Activated naive CD8-positive, alpha-beta T cell treated with anti-CD3 and anti-CD28 coated beads, Interleukin-2, amount 50 U/mL, for 24 hours (primary cell): ENCODE measurements at regions not wholly inside any gene's neighbourhood (a gene's known extent, or its start where the extent isn't known, plus 50 kb on each side); places are given as distances from the start of the nearest gene placed in this dataset.
"Not testable (repeated sequence)": the region's sequence is repeated elsewhere in the genome, so short reads cannot be mapped to it uniquely, and the experiment has no call there.

Source experiments
- ATAC-seq: fragments of 150-1000 bp; cut with Tn5 transposase; one replicate; pipeline ENCODE4 v1.10.0; 2021
- DNase-seq: peaks from one replicate; pipeline ENCODE4 v3.0.0; 2021
- H3K27ac Mint-ChIP-seq: one replicate; pipeline ENCODE4 v1.8.0; 2021; ENCODE audit warnings: mild to moderate bottlenecking, mixed read lengths
- H3K27me3 Mint-ChIP-seq: one replicate; pipeline ENCODE4 v1.8.0; 2021; ENCODE audit warnings: mixed read lengths
- H3K36me3 Mint-ChIP-seq: one replicate; pipeline ENCODE4 v1.8.0; 2021; ENCODE audit warnings: low read depth, mixed read lengths
- H3K4me1 Mint-ChIP-seq: one replicate; pipeline ENCODE4 v1.8.0; 2021; ENCODE audit warnings: mixed read lengths
- H3K4me3 Mint-ChIP-seq: one replicate; pipeline ENCODE4 v1.8.0; 2021; ENCODE audit warnings: mild to moderate bottlenecking, moderate library complexity, mixed read lengths
- H3K9me3 Mint-ChIP-seq: one replicate; pipeline ENCODE4 v1.8.0; 2021; ENCODE audit warnings: mixed read lengths

DNA sequence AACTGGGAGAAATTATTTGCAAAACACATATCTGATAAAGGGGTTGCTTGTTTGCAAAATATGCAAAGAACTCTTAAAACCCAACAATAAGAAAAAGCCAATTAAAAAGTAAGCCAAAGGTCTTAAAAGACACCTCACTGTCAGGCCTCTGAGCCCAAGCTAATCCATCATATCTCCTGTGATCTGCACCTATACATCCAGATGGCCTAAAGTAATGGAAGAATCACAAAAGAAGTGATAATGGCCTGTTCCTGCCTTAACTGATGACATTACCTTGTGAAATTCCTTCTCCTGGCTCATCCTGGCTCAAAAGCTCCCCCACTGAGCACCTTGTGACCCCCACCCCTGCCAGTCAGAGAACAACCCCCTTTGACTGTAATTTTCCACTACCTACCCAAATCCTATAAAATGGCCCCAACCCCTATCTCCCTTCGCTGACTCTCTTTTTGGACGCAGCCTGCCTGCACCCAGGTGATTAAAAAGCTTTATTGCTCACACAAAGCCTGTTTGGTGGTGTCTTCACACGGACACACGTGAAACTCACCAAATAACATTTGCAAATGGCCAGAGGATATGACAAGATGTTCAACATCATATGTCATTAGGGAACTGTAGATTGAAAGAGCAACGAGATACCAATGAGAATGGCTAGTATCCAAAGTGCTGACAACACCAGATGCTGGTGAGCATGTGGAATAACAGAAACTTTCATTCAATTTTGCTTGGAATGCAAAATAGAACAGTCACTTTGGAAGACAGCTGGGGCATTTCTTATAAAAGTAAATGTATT lies 565.0 kb upstream of the ADGRB3 start:
- Mint-ChIP-seq H3K27me3 (no peaks in the 10 kb centered on the region), H3K27ac (no peak overlapping the region), H3K4me3 (no peak overlapping the region), H3K9me3 (peaks cover 8% of the 10 kb centered on the region), H3K36me3 (no peaks in the 10 kb centered on the region), H3K4me1 (no peaks in the 10 kb centered on the region)
- ATAC-seq = no peak
- no peak for DNase-seq

DNA sequence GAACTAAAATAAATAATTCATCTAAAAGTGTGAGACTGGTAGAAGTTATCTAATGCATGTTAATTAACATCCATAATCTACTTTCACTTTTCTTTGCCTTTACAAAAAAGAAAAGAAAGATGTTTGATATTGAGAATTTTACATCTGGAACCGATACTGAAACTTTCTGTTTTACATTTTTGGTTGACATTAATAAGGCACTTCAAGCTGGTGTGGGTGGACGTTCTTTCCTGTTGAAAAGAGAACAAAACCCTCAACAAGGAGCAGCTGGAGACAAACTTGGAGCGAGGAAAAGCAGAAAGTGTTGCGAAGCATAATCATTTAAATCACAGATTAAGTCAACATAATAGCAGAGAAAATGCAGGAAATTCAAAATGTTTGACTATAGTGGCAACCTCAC lies 575.2 kb upstream of the ADGRB3 start:
- DNase-seq = no peak
- Mint-ChIP-seq H3K27me3 (no peaks in the 10 kb centered on the region), H3K36me3 (no peaks in the 10 kb centered on the region), H3K4me1 (no peaks in the 10 kb centered on the region), H3K27ac (no peak overlapping the region), H3K4me3 (no peak overlapping the region), H3K9me3 (no peaks in the 10 kb centered on the region)
- ATAC-seq = no peak

DNA sequence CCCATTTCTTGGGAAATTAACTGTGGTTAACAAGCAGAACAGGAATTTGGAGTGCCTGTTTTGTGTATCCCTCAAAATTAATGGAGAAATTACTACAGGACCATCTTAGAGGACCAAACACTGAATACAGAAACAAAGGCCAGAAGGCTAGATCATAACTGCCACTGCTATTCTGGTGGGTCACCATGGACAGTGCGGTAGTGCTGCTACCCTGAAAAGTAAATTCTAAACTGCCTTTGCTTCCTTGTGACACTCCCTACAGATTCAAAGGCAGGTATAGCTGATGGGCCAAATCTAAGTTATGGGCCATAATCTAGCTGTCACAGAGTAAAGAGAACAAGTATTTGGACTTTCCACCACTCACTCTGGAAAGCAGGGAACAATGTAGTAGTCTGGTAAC lies 575.8 kb upstream of the ADGRB3 start:
- DNase-seq (no peak), ATAC-seq (no peak)
- no peaks in the 10 kb centered on the region for H3K36me3 Mint-ChIP-seq
- no peaks in the 10 kb centered on the region for H3K9me3 Mint-ChIP-seq
- no peaks in the 10 kb centered on the region for H3K27me3 Mint-ChIP-seq
- H3K27ac Mint-ChIP-seq = no peak overlapping the region
- H3K4me1 Mint-ChIP-seq = no peaks in the 10 kb centered on the region
- no peak overlapping the region for H3K4me3 Mint-ChIP-seq

DNA sequence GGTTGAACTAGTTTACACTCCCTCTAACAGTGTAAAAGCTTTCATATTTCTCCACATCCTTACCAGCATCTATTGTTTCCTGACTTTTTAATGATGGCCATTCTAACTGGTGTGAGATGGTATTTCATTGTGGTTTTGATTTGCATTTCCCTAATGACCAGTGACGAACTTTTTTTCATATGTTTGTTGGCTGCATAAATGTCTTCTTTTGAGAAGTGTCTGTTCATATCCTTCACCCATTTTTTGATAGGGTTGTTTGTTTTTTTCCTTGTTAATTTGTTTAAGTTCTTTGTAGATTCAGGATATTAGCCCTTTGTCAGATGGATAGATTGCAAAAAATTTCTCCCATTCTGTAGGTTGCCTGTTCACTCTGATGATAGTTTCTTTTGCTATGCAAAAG lies 578.5 kb upstream of the ADGRB3 start:
- ATAC-seq, H3K4me3 Mint-ChIP-seq, H3K4me1 Mint-ChIP-seq, H3K9me3 Mint-ChIP-seq, DNase-seq, H3K27me3 Mint-ChIP-seq, H3K27ac Mint-ChIP-seq, H3K36me3 Mint-ChIP-seq: not testable (repeated sequence)

DNA sequence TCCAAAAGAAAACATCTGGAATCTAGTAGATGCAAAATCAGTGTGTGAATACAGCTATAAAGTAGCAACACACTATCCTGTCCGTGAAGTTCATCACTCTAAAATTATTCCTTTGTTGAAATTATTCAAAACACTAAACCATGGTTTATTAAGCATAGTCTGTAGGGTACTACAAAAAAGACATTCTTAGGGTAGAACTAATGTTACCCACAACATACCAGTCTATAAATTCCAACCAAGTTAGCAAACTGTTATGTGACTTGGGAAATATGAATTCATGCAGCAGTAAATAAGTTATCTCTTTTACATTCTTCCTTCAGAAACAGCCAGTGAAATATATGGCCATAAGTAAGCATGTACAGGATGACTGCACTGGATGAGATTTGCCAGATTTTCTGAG lies 580.3 kb upstream of the ADGRB3 start:
- H3K4me3 Mint-ChIP-seq = no peak overlapping the region

DNA sequence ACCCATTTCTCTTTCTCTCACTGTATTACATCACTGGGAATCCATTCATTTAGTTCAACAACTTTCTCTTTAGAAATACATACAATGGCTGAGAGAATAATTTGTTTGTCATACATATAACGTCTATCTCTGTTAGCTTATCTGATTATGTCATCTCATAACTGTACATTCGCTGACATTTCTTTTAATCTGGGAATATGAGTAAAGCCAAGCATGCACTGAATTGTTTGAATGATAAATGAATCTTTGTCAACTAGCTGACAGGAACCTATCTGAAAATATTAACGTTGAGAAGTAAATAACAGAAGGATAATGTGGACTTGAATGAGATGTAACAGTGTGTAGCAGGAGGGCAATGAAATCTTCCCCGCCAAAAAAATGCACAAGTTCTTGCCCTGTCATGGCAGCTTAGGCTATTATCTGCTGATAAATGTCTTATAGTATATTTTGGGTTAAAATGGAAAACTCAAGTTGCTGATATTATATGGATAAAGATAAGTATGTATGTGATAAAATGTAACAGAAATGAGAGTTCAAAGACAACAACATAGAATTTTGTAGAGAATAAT lies 581.2 kb upstream of the ADGRB3 start:
- Mint-ChIP-seq H3K9me3 (peaks cover 1% of the 10 kb centered on the region), H3K4me1 (no peaks in the 10 kb centered on the region), H3K4me3 (no peak overlapping the region), H3K27ac (no peak overlapping the region), H3K36me3 (no peaks in the 10 kb centered on the region), H3K27me3 (no peaks in the 10 kb centered on the region)
- DNase-seq (no peak), ATAC-seq (no peak)

More for the DNA sequence above, 580.3 kb upstream of the ADGRB3 start:
- Mint-ChIP-seq H3K27me3 (no peaks in the 10 kb centered on the region), H3K27ac (no peak overlapping the region), H3K36me3 (no peaks in the 10 kb centered on the region), H3K4me1 (no peaks in the 10 kb centered on the region), H3K9me3 (no peaks in the 10 kb centered on the region)
- ATAC-seq (no peak), DNase-seq (no peak)

DNA sequence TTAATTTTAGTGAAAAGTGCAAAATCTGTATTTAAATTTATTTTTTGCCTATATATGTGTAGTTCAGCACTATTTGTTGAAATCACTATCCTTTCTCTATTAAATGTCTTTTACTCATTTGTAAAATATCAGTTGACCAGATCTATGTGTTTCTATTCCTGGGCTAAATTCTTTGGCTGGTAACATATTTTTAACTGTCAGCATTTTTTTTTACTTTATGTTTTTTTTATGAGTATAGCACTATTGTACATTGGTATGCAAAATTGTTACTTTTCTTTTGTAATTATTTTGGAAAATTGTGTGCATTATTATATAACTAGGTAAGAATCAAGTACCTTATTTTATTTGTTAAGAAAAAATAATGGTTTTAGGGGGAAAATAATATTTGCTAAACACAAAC lies 582.8 kb upstream of the ADGRB3 start:
- Mint-ChIP-seq H3K36me3 (no peaks in the 10 kb centered on the region), H3K27ac (no peak overlapping the region), H3K4me1 (no peaks in the 10 kb centered on the region), H3K4me3 (no peak overlapping the region), H3K27me3 (no peaks in the 10 kb centered on the region), H3K9me3 (peaks cover 9% of the 10 kb centered on the region)
- DNase-seq = no peak
- ATAC-seq = no peak

DNA sequence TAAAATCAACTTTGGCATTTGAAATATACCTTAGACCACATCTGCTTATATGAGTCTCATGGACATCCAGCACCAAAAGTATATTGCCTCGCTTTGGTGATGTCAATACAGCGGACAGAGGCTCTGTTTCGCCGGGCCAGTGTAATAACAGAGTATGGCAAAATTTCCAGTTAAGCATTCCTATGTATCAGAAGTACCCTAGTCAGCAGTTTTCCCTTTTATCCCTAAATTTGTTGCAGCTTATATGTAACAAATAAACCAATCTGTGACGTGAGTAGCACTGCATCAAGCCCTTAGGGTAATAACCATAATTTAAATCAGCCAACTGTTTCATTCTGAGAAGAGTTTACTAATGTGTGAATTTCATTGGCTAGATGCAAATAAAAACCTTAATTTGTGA lies 585.5 kb upstream of the ADGRB3 start:
- Mint-ChIP-seq H3K27ac (no peak overlapping the region), H3K4me3 (no peak overlapping the region), H3K36me3 (no peaks in the 10 kb centered on the region), H3K27me3 (no peaks in the 10 kb centered on the region), H3K4me1 (no peaks in the 10 kb centered on the region), H3K9me3 (peaks cover 9% of the 10 kb centered on the region)
- ATAC-seq (no peak), DNase-seq (no peak)

DNA sequence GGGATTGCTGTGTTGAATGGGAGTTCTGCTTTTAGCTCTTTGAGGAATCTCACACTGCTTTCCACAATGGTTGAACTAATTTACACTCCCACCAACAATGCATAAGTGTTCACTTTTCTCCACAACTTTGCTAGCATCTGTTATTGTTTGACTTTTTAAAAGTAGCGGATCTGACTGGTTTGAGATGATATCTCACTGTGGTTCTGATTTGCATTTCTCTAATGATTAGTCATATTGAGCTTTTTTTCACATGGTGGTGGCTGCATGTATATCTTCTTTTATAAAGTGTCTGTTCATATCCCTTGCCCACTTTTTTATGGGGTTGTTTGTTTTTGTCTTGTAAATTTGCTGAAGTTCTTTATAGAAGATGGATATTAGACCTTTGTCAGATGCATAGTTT lies 588.3 kb upstream of the ADGRB3 start:
- DNase-seq (no peak), ATAC-seq (no peak)
- Mint-ChIP-seq H3K36me3 (no peaks in the 10 kb centered on the region), H3K4me3 (no peak overlapping the region), H3K9me3 (peaks cover 9% of the 10 kb centered on the region), H3K27ac (no peak overlapping the region), H3K4me1 (no peaks in the 10 kb centered on the region), H3K27me3 (no peaks in the 10 kb centered on the region)

DNA sequence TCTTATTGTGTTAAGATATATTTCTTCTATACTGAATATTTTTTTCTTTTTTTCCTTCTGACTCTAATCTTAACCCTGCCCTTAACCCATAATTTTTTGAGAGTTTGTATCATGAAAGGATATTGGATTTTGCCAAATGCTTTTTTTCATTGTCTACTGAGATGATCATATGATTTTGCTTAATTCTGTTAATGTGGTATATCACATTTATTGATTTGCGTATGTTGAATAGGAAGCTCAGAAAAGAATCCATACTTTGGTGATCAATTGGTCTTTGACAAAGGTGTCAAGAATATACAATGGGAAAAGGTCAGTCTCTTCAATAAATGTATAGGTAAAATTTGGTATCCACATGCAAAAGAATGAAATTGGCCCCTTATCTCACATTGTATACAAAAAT lies 588.8 kb upstream of the ADGRB3 start:
- Mint-ChIP-seq H3K27ac (no peak overlapping the region), H3K36me3 (no peaks in the 10 kb centered on the region), H3K27me3 (no peaks in the 10 kb centered on the region), H3K4me1 (no peaks in the 10 kb centered on the region), H3K9me3 (peaks cover 9% of the 10 kb centered on the region), H3K4me3 (no peak overlapping the region)
- ATAC-seq = no peak
- DNase-seq = no peak

DNA sequence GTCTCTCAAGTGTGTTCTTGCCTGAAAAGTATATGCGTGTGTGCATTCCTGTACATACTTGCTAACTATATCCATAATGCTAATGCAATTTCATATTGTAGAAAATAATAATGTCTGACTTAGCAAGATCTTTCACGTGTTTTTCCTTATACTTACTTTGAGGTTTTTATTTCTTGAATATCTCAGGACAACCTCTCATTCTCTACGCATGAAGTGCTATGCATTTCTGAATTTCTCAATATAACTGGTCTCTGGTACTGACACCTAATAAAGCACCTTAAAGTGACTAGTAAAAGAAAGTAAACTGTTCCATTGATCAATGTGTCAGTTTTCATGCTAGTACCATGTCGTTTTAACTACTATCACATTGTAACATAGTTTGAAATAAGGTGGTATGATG lies 589.9 kb upstream of the ADGRB3 start:
- H3K27ac Mint-ChIP-seq = no peak overlapping the region
- H3K9me3 Mint-ChIP-seq = peaks cover 9% of the 10 kb centered on the region
- H3K4me1 Mint-ChIP-seq = no peaks in the 10 kb centered on the region
- no peaks in the 10 kb centered on the region for H3K36me3 Mint-ChIP-seq
- no peak overlapping the region for H3K4me3 Mint-ChIP-seq
- no peak for DNase-seq
- no peak for ATAC-seq
- no peaks in the 10 kb centered on the region for H3K27me3 Mint-ChIP-seq

DNA sequence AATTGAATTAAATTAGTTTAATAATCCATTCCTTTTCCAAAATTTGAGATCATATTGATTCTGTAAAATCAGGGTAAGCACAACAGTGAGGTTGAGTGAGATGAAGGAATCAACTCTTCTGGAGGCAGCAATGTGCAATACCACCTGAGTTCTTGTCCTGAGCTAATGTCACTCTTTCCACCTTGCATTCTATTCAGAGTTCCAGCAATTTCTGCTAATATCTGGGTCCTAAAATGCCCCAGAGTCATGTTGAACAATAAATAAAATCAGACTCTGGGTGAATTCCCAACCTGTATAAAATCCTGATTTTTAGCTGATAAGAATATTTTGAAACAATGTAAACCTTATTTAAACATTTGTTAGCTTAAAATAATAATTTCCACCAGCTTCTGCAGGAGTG lies 590.8 kb upstream of the ADGRB3 start:
- no peaks in the 10 kb centered on the region for H3K36me3 Mint-ChIP-seq
- H3K4me1 Mint-ChIP-seq = no peaks in the 10 kb centered on the region
- peaks cover 9% of the 10 kb centered on the region for H3K9me3 Mint-ChIP-seq

DNA sequence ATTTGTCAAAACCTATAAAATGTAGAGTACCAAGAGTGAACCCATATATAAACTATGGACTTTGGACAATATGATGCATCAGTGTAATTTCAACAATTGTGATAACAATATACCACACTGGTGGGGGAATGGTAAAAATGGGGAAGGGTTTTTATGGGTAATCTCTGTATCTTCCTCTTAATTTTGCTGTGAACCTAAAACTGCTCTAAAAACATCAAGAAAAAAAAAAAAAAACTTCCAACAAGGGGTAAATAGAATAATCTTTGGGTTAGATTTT lies 592.0 kb upstream of the ADGRB3 start:
- no peaks in the 10 kb centered on the region for H3K36me3 Mint-ChIP-seq
- peaks cover 3% of the 10 kb centered on the region for H3K9me3 Mint-ChIP-seq
- H3K4me1 Mint-ChIP-seq = no peaks in the 10 kb centered on the region
- no peak overlapping the region for H3K4me3 Mint-ChIP-seq
- H3K27me3 Mint-ChIP-seq = no peaks in the 10 kb centered on the region
- DNase-seq = no peak
- no peak for ATAC-seq
- no peak overlapping the region for H3K27ac Mint-ChIP-seq

More for the DNA sequence above, 590.8 kb upstream of the ADGRB3 start:
- Mint-ChIP-seq H3K27ac (no peak overlapping the region), H3K4me3 (no peak overlapping the region), H3K27me3 (no peaks in the 10 kb centered on the region)
- DNase-seq (no peak), ATAC-seq (no peak)

DNA sequence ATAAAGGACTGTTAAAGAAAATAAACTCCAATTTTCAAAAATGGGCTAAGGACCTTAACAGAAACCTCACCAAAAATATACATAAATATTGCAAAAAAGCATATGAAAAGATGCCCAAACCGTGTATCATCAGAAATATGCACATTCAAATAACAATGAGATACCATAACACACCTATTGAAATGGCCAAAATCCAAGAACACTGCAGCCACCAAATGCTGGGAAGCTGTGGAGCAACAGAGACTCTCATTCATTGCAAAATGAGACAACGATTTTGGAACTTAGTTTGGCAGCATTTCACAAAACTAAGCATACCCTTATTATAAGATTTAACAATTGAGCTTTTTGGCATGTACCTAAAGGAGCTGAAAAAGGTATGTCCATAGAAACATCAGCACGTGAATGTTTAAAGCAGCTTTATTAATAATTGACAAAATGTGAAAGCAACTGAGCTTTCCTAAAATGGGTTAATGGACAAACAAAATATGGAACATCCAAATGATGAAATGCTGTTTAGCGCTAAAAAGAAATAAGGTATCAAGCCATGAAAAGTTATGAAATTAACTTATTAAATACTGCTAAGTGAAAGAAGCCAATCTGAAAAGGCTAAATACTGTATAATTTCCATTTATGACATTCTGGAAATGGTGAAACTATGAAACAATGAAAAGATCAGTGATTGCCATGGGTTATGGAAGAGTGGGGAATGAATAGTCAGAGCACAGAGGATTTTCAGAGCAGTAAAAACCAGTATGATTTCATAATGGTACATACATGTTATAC lies 592.6 kb upstream of the ADGRB3 start:
- Mint-ChIP-seq H3K27ac (no peak overlapping the region), H3K9me3 (no peaks in the 10 kb centered on the region), H3K4me1 (no peaks in the 10 kb centered on the region), H3K27me3 (no peaks in the 10 kb centered on the region), H3K4me3 (no peak overlapping the region), H3K36me3 (no peaks in the 10 kb centered on the region)
- ATAC-seq (no peak), DNase-seq (no peak)

DNA sequence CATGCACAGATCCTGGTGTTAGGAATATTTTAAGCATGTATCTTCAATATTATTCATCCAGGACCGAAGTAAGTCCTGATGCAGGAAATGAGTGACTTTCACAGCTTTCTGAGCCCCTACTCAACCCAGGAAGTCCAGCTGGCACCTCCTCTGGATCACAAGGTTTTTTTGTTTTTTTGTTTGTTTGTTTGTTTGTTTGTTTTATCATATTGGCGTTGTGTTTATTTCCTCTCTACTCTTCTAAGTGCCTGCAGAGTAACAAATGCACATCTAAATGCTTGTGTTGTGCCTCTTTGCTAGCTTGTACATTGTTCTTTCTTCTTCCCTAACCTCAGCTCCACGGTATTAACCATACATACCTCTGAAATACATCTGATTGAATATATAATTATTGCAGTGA lies 594.3 kb upstream of the ADGRB3 start:
- Mint-ChIP-seq H3K27ac (no peak overlapping the region), H3K4me1 (no peaks in the 10 kb centered on the region), H3K4me3 (peak overlapping the region; percentile 37), H3K27me3 (no peaks in the 10 kb centered on the region), H3K36me3 (no peaks in the 10 kb centered on the region), H3K9me3 (peaks cover 4% of the 10 kb centered on the region)
- no peak for DNase-seq
- no peak for ATAC-seq
